SK-N-MC (cell line): ENCODE measurements at regions not wholly inside any gene's neighbourhood (a gene's known extent, or its start where the extent isn't known, plus 50 kb on each side); places are given as distances from the start of the nearest gene placed in this dataset.

Experiments used
- DNase-seq: peaks from one replicate; pipeline ENCODE4 v3.0.0-alpha.2; 2011; ENCODE audit warnings: low read depth, low spot score
- H3K27ac ChIP-seq: fragments of 200-600 bp; sonication (generic); 2 replicates; pipeline ENCODE4 v1.5.1; 2016; ENCODE audit warnings: mixed run types
- H3K36me3 ChIP-seq: fragments of 200-600 bp; sonication (generic); 2 replicates; pipeline ENCODE4 v1.6.1; 2017; ENCODE audit warnings: antibody characterized with exemption, low read length, mixed read lengths; ENCODE audit not compliant: insufficient read depth
- H3K4me3 ChIP-seq: fragments of 200-600 bp; sonication (generic); 2 replicates; pipeline ENCODE4 v1.5.1; 2016
- H3K9ac ChIP-seq: fragments of 200-600 bp; sonication (generic); 2 replicates; pipeline ENCODE4 v1.8.0; 2017; ENCODE audit warnings: mixed run types, mixed read lengths; ENCODE audit not compliant: insufficient read length
- H3K9me3 ChIP-seq: fragments of 200-600 bp; sonication (generic); 2 replicates; pipeline ENCODE4 v1.6.1; 2017; ENCODE audit warnings: low read depth, mild to moderate bottlenecking, antibody characterized with exemption, low read length, moderate library complexity, mixed read lengths
- EZH2 ChIP-seq: fragments of 200-600 bp; sonication (generic); IDR thresholded peaks from one replicate; pipeline ENCODE4 v1.6.1; 2017; ENCODE audit warnings: antibody characterized with exemption
- FOXP2 ChIP-seq: optimal IDR thresholded peaks from 2 replicates; pipeline ENCODE3; 2011; ENCODE audit warnings: mild to moderate bottlenecking, moderate library complexity; ENCODE audit not compliant: insufficient read depth; ENCODE audit errors: extremely low read length, control extremely low read depth
- POLR2AphosphoS5 ChIP-seq: IDR thresholded peaks from 2 replicates; pipeline ENCODE4 v1.6.1; 2012; ENCODE audit warnings: mild to moderate bottlenecking, low read depth, low read length, borderline replicate concordance

DNA sequence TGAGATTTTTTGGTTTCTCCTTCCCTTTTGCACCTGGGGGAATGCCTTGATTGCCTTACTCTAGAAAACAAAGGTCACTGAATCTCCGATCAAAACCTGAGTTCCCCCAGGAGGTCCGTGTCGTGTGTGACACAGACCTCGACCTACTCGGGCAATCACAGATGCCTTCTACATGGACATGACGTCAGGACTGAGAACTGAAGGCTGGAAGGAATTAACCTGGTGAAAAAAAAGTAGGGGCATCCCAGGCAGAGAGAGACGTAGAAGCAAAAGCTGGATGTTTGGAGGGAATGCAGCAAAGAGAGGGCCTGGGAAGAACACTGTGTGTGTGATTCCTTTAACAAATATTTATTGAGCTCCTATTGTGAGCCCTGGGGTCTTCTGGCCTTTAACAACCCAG, 178.0 kb downstream of the PRDM2 start:
- H3K36me3 ChIP-seq: no peaks in the 10 kb centered on the region
- H3K4me3 ChIP-seq: no peak overlapping the region
- no peak overlapping the region for H3K9ac ChIP-seq
- no peaks in the 10 kb centered on the region for H3K9me3 ChIP-seq
- no peak overlapping the region for H3K27ac ChIP-seq
- DNase-seq: no peak
- TF ChIP-seq POLR2AphosphoS5 (no peak), FOXP2 (no peak), EZH2 (no peak)

DNA sequence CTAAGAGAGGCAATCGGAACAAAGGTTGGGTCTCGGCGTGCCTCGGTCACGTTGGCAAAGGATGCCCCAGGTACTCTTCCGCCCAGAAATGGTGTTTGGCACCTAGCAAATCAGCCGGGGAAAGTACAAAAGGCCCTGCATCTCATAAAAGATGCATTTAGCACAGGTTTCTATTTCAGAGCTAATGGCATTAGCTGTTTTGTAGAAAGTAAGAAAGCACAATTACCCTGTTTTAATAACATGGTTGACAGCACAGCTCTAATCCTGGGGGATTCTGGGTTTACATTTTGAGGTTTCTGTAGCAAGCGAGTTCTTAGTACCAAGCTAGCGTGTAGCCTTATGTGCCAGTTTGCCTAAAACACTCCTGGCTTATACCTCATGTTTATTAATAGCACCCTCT, 178.5 kb downstream of the PRDM2 start:
- DNase-seq: no peak

DNA sequence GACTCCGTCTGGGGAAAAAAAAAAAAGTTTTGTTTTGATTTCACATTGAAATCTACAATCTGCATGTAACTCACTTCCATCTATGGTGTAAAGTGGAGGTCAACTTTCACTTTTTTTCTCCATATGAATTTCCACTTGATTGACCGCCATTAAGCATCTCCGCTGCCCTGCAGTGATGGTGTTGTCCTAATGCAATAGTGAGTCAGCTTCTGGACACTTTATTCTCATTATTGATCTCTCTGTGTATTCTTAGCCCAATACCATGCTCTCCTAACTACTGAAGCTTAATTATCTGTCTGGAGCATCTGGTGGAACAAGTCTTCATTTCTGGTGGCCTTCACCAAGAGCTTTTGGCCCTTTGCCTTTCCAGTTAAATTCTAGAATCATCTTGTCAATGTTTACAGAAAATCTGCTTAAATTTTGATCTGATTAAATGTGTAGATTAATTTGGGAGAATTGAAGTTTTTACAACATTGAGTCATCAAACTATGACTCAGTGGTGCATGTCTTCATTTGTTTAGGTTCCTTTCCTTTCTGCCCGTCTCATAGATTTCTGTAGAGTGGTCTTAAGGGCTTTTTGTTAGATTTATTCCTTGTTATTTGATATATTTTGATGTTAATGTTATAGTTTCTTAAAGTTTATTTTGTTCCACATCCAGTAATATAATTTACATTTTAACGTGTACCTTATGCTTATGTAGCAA, 181.5 kb downstream of the PRDM2 start:
- H3K4me3 ChIP-seq: no peak overlapping the region
- DNase-seq: no peak
- H3K9ac ChIP-seq: no peak overlapping the region
- H3K27ac ChIP-seq: no peak overlapping the region
- no peak for TF ChIP-seq FOXP2
- TF ChIP-seq EZH2: no peak
- no peak for TF ChIP-seq POLR2AphosphoS5
- no peaks in the 10 kb centered on the region for H3K36me3 ChIP-seq
- no peaks in the 10 kb centered on the region for H3K9me3 ChIP-seq

More for the DNA sequence above, 178.5 kb downstream of the PRDM2 start:
- Histone ChIP-seq H3K27ac (no peak overlapping the region), H3K36me3 (no peaks in the 10 kb centered on the region), H3K9ac (no peak overlapping the region), H3K9me3 (no peaks in the 10 kb centered on the region), H3K4me3 (no peak overlapping the region)
- TF ChIP-seq POLR2AphosphoS5: no peak

DNA sequence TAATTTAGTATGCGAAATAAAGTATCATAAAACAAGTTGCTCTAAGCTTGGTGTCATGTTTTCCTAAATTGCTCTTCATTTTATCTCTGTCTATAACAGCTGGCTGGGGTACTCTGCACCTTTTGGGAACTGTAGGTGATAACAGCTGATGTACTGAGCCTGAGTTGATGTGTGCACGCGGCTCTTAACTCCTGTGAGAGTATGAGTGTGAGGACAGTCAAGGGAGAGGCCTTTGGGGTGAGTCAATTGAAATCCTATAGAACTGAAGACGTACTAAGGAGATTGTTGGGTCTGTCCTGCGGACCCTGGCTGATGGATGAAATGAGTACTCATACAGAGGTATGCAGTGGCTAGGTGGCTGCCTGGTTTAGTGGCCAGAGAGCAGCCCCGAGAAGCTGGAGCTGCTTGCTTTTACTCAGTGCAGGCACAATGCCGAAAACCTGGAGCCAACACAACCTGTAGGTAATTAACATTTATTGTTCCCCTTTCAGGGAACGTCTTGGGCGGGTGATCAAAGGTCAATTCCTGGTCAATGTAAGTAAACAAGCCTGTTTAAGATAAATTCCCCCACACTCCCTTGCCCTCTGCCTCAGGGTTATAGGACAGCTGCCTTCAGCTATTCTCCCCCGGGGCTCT, 188.5 kb downstream of the PRDM2 start:
- TF ChIP-seq POLR2AphosphoS5 (no peak), FOXP2 (no peak), EZH2 (no peak)
- no peaks in the 10 kb centered on the region for H3K9me3 ChIP-seq
- H3K4me3 ChIP-seq: no peak overlapping the region
- no peaks in the 10 kb centered on the region for H3K36me3 ChIP-seq
- no peak overlapping the region for H3K9ac ChIP-seq
- H3K27ac ChIP-seq: no peak overlapping the region
- DNase-seq: no peak

DNA sequence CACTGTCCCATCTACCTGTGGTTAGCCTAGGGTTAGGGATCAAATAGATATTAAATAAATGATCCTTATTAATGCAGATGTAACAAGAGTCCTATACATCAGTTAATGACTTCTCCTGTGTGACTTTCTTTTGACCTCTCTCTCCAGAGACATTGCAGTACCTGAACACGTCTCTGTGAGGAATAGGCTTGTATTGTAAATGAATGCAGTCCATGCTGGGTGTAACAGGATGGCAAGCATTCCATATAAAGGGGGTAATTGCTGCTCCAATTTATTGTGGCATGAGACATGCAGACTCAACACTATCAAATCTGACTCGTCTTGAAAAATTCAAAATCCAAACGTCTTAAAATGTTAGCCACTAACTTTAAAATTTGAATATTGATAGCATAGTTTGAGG, 189.5 kb downstream of the PRDM2 start:
- Histone ChIP-seq H3K9ac (no peak overlapping the region), H3K4me3 (no peak overlapping the region), H3K9me3 (no peaks in the 10 kb centered on the region), H3K36me3 (no peaks in the 10 kb centered on the region), H3K27ac (no peak overlapping the region)
- no peak for DNase-seq
- TF ChIP-seq POLR2AphosphoS5 (no peak), EZH2 (no peak), FOXP2 (no peak)

DNA sequence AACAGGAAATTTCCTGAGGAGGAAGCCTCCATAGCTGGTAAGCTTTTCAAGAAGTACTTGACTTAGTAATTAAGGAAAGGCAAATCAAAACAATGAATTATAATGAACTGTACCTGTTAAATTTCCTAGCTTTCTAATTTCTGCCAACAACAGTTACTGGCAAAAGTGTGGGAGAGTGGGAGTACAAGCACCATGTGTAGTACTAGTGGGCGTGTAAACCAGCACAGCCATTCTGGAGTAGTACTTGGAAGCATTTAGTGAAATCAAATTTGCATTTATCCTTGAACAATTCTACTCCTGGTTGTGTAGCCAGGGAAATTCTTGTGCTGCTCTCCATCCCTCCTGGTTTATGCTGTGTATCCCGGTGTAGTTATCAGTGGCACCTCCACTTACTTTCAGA, 190.8 kb downstream of the PRDM2 start:
- H3K36me3 ChIP-seq: no peaks in the 10 kb centered on the region
- no peak for DNase-seq
- H3K4me3 ChIP-seq: no peak overlapping the region
- H3K9me3 ChIP-seq: no peaks in the 10 kb centered on the region
- no peak for TF ChIP-seq EZH2
- TF ChIP-seq POLR2AphosphoS5: no peak
- TF ChIP-seq FOXP2: no peak
- no peak overlapping the region for H3K9ac ChIP-seq
- no peak overlapping the region for H3K27ac ChIP-seq

DNA sequence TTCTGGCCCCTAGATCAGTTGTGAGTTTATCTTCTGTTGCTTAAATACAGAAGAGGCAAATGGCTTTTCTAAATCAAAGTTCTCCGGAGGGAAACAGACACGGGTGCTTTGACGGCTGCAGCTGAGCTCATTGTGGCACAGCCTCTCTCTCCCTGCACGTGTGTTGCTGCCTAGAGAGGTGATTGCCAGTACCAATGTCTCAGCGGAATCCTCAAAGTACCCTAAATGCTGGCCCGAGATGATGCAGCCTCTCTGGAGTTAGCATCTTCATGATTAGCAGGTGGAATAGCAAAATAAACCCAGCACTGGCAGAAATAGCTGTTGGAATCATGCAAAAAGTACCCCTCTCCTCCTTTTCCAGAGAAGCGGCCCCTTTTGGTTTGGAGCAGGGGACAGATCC, 192.2 kb downstream of the PRDM2 start:
- Histone ChIP-seq H3K9me3 (no peaks in the 10 kb centered on the region), H3K4me3 (no peak overlapping the region), H3K36me3 (no peaks in the 10 kb centered on the region), H3K27ac (no peak overlapping the region), H3K9ac (no peak overlapping the region)
- TF ChIP-seq FOXP2 (no peak), EZH2 (no peak), POLR2AphosphoS5 (no peak)
- DNase-seq: no peak

DNA sequence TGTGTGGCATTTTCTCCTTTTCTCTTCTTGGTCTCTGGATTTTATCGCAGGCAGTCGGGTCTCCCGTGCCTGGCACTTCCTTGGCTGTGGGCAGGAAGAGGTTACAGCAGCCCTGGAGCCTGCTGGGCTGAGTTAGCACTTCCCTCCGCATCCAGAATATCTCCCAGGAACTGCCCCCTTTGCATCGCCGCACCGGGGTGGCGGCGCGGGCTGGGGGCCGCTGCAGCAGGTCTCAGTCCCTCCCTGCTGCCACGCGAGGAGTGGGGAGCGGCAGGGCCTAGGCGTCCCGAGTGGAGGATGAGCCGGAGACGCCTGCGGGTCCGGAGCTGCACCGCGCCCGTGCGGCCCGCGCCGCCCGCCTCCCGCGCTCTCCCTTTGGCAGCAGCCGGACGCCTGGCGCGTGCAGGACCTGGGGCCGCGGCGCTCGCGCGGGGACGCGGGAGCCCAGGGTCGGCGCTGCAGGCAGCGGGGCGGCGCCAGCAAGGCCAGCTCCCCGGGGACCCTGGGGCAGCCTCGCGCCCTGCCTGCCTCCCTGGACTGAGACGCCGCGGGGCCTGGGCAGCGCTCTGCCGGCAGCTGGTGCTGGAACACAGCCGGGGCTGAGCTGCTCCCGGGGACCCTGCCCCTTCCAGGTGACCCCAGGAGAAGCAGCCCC, 192.8 kb downstream of the PRDM2 start:
- H3K4me3 ChIP-seq: peak overlapping the region; percentile 33; the same call in 1 of the 2 replicates
- TF ChIP-seq EZH2 (no peak), POLR2AphosphoS5 (no peak), FOXP2 (no peak)
- H3K36me3 ChIP-seq: no peaks in the 10 kb centered on the region
- DNase-seq: no peak
- H3K9me3 ChIP-seq: no peaks in the 10 kb centered on the region
- no peak overlapping the region for H3K27ac ChIP-seq
- H3K9ac ChIP-seq: no peak overlapping the region
